ENCODE measurements at regions not wholly inside any gene's neighbourhood (a gene's known extent, or its start where the extent isn't known, plus 50 kb on each side); places are given as distances from the start of the nearest gene placed in this dataset.

DNA sequence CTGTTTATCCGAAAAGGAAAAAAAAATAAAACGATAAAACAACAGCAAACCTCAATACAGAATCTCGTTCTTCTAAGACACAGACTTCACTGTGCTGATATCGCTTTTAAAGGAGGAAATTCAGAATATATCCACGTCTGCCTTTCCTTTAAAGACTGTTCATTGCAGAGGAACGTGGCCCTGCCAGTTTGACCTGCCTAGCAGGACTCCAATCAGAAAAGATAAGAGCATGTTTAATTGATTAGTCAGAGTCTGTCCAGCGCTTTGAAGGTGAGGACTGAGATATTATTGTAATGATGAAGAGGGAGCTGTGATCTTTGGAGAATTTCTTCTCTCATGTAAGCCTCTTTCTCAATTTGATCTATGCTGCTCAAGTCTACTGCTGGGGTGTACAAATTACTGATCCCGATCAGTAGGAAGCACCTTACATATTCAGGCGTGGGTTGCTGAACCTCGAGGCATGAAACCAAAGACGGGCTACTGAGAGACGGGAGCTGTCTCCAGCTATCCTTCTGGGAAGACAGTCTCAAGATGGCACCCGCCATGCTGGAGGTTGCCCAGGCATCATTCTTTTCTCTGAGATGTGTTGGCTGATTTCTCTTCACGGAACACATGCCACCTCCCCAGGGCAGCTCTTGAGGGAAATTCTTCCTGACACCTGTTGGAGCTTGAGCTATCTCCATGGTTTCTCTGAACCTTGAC lies 146.1 kb downstream of the SHOX start:
- Histone ChIP-seq H3K27me3 (ENCODE audit: insufficient read depth, low read length) (no peaks in the 10 kb centered on the region; the same call in 1 of the 2 replicates), H3K36me3 (ENCODE audit: insufficient read depth, low read depth, low read length) (no peaks in the 10 kb centered on the region), H3K9me3 (ENCODE audit: insufficient read depth, low read depth, low read length) (no peaks in the 10 kb centered on the region; the same call in 1 of the 2 replicates)

GRCh38 chrX:776061-776460 lies 145.5 kb downstream of the SHOX start:
- Histone ChIP-seq H3K4me3 (ENCODE audit: low read length) (no peak overlapping the region), H3K4me1 (ENCODE audit: insufficient read depth, low read length) (no peaks in the 10 kb centered on the region), H3K27me3 (ENCODE audit: insufficient read depth, low read length) (no peaks in the 10 kb centered on the region), H3K27ac (ENCODE audit: low read length) (no peak overlapping the region), H3K9ac (ENCODE audit: low read depth, low read length) (no peak overlapping the region), H3K9me3 (ENCODE audit: insufficient read depth, low read depth, low read length) (no peaks in the 10 kb centered on the region; the same call in 1 of the 2 replicates), H3K36me3 (ENCODE audit: insufficient read depth, low read depth, low read length) (no peaks in the 10 kb centered on the region)

More for the DNA sequence above, 146.1 kb downstream of the SHOX start:
- Histone ChIP-seq H3K4me1 (ENCODE audit: insufficient read depth, low read length) (0 out of 2 replicates have a peak, but pooled peaks cover 3% of the 10 kb centered on the region), H3K4me3 (ENCODE audit: low read length) (no peak overlapping the region), H3K9ac (ENCODE audit: low read depth, low read length) (no peak overlapping the region), H3K27ac (ENCODE audit: low read length) (no peak overlapping the region)

DNA sequence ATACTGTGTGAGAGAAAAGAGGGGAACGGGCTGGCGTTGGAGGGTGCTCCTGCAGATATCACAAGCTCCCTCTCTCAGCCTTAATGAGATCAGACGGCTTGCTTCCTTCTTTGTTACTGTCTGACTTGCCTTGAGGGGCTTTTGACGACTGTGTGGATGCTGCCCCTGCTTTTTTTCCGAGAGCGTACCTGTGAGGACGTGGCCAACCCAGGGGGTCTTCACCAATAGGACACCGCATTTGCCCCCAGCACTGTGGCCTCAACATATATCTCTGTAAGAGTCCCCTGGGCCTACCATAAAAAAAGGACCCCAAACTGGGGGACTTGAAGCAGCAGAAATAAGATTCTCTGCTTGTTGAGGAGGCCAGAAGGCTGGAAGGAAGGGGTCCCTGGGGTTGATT lies 143.9 kb downstream of the SHOX start:
- Histone ChIP-seq H3K9ac (ENCODE audit: low read depth, low read length) (no peak overlapping the region), H3K4me3 (ENCODE audit: low read length) (no peak overlapping the region), H3K27ac (ENCODE audit: low read length) (no peak overlapping the region), H3K4me1 (ENCODE audit: insufficient read depth, low read length) (no peaks in the 10 kb centered on the region), H3K27me3 (ENCODE audit: insufficient read depth, low read length) (no peaks in the 10 kb centered on the region), H3K36me3 (ENCODE audit: insufficient read depth, low read depth, low read length) (no peaks in the 10 kb centered on the region), H3K9me3 (ENCODE audit: insufficient read depth, low read depth, low read length) (no peaks in the 10 kb centered on the region; the same call in 1 of the 2 replicates)

DNA sequence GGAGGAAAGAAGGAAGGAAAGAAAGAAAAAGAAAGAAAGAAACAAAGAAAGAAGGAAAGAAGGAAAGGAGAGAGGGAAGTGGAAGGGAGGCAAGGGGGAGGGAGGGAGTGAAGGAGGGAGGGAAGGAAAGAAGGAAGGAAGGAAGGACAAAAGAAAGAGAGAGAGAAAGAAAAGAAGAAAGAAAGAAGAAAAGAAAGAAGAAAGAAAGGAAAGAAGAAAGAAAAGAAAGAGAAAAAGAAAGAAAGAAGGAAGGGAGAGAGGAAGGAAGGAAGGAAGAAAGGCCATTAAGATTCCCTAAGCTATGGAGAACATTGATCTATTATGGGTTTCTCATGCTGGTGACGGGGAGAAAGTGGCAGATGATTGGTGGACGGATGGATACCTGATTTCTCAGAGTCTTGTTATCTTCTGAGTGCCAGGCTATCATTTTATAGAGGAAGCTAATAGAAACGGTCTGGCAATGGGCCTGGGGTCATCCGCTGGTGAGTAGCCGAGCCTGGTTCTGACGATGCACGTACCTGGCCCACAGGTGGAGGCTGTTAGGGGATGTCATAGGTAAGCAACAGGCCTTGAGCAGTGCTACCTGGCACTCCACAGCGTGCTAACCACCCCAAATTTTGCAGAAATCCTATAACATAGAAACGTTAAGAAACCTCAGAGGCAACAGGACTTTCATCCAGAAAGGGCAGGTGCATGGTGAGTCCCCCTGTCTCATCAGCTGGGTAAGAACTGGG lies 142.9 kb downstream of the SHOX start:
- Histone ChIP-seq H3K27me3 (ENCODE audit: insufficient read depth, low read length) (no peaks in the 10 kb centered on the region), H3K9ac (ENCODE audit: low read depth, low read length) (no peak overlapping the region), H3K27ac (ENCODE audit: low read length) (no peak overlapping the region), H3K4me1 (ENCODE audit: insufficient read depth, low read length) (no peaks in the 10 kb centered on the region), H3K4me3 (ENCODE audit: low read length) (no peak overlapping the region), H3K9me3 (ENCODE audit: insufficient read depth, low read depth, low read length) (no peaks in the 10 kb centered on the region; the same call in 1 of the 2 replicates), H3K36me3 (ENCODE audit: insufficient read depth, low read depth, low read length) (no peaks in the 10 kb centered on the region)

DNA sequence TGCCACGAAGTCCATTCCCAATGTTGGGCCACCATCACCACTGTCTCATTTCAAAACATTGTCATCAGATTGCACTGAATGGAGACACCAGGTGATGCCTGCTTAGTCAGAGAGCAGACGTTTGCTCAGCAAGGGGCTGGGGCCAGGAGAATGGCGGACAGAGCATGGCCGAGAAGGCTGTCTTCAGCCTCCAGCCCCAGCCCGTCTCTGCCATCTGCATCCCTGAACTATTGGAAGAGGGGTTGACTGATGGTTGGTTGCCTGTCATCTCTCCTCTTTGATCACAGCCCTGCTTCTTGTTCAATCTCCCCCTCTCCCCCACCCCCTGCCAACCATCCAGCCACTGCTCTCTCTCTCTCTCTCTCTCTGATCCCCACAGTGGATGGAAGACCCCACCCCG lies 140.9 kb downstream of the SHOX start:
- Histone ChIP-seq H3K27ac (ENCODE audit: low read length) (no peak overlapping the region), H3K36me3 (ENCODE audit: insufficient read depth, low read depth, low read length) (no peaks in the 10 kb centered on the region)

DNA sequence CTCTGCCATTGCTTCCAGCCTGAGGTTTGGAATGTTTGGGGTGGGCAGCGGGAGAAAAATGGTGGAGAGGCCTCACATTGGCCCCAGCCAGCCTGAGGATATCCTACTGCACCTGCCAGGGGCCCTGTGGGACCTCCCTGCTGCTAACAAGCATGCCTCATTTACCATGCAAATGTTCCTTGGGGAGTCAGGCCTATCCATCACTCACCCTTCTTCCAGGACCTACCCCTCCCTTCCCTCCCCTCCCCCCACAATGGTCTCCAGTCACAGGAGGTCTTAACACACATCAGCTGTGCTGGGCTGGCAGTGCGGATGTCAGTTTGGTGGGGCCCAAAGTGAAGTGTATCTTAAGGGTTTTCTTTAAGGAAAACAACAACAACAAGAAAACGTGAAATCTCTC lies 139.2 kb downstream of the SHOX start:
- H3K9me3 ChIP-seq (ENCODE audit: insufficient read depth, low read depth, low read length), result no peaks in the 10 kb centered on the region; the same call in 1 of the 2 replicates
- no peaks in the 10 kb centered on the region for H3K4me1 ChIP-seq (ENCODE audit: insufficient read depth, low read length)
- H3K9ac ChIP-seq (ENCODE audit: low read depth, low read length), result no peak overlapping the region
- H3K4me3 ChIP-seq (ENCODE audit: low read length), result no peak overlapping the region
- H3K27ac ChIP-seq (ENCODE audit: low read length), result no peak overlapping the region
- H3K27me3 ChIP-seq (ENCODE audit: insufficient read depth, low read length), result no peaks in the 10 kb centered on the region
- H3K36me3 ChIP-seq (ENCODE audit: insufficient read depth, low read depth, low read length), result no peaks in the 10 kb centered on the region

More for the DNA sequence above, 140.9 kb downstream of the SHOX start:
- Histone ChIP-seq H3K4me3 (ENCODE audit: low read length) (no peak overlapping the region), H3K9me3 (ENCODE audit: insufficient read depth, low read depth, low read length) (no peaks in the 10 kb centered on the region; the same call in 1 of the 2 replicates), H3K4me1 (ENCODE audit: insufficient read depth, low read length) (no peaks in the 10 kb centered on the region), H3K9ac (ENCODE audit: low read depth, low read length) (no peak overlapping the region), H3K27me3 (ENCODE audit: insufficient read depth, low read length) (no peaks in the 10 kb centered on the region)

DNA sequence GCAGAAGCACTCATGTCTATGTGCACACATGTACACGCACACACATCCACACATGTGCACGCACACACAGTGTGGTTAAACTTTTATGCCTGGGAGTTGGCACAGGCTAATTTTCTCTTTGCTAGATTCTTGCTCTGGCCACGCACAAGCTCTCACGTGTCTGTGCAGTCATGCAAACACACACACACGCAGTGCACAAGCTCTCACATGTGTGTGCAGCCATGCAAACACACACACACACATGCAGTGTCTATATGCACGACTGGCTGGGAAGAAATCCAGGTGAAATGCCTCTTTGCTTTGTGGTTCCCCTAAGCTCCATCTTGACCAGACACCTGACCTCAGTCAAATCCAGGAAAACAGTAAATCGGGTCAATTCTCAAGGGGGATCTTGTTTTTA lies 138.0 kb downstream of the SHOX start:
- no peak overlapping the region for H3K27ac ChIP-seq (ENCODE audit: low read length)
- H3K36me3 ChIP-seq (ENCODE audit: insufficient read depth, low read depth, low read length), result no peaks in the 10 kb centered on the region
- H3K4me1 ChIP-seq (ENCODE audit: insufficient read depth, low read length), result no peaks in the 10 kb centered on the region
- H3K27me3 ChIP-seq (ENCODE audit: insufficient read depth, low read length), result no peaks in the 10 kb centered on the region
- no peak overlapping the region for H3K9ac ChIP-seq (ENCODE audit: low read depth, low read length)
- no peak overlapping the region for H3K4me3 ChIP-seq (ENCODE audit: low read length)
- H3K9me3 ChIP-seq (ENCODE audit: insufficient read depth, low read depth, low read length), result no peaks in the 10 kb centered on the region; the same call in 1 of the 2 replicates

DNA sequence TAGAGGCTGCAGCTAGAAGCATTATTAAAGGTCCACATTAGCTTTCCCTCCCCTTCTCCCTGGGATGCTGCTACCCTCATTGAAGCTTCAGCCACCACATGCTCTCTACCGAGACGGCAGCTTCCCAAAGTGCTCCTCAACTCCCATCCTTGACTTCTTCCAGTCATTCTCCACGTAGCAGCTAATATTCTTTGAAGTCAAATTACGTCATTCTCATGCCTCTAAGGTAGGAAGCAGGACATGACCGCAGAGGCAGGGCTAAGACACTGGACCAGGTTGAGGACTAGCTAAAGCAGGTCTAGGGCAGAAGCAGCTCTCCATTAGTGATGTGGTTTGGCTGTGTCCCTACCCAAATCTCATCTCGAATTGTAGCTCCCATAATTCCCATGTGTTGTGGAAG lies 128.3 kb downstream of the SHOX start:
- Histone ChIP-seq H3K36me3 (ENCODE audit: insufficient read depth, low read depth, low read length) (no peaks in the 10 kb centered on the region), H3K27ac (ENCODE audit: low read length) (no peak overlapping the region), H3K27me3 (ENCODE audit: insufficient read depth, low read length) (no peaks in the 10 kb centered on the region), H3K9ac (ENCODE audit: low read depth, low read length) (no peak overlapping the region), H3K9me3 (ENCODE audit: insufficient read depth, low read depth, low read length) (peaks cover 14% of the 10 kb centered on the region; the same call in 1 of the 2 replicates), H3K4me1 (ENCODE audit: insufficient read depth, low read length) (no peaks in the 10 kb centered on the region), H3K4me3 (ENCODE audit: low read length) (no peak overlapping the region)

DNA sequence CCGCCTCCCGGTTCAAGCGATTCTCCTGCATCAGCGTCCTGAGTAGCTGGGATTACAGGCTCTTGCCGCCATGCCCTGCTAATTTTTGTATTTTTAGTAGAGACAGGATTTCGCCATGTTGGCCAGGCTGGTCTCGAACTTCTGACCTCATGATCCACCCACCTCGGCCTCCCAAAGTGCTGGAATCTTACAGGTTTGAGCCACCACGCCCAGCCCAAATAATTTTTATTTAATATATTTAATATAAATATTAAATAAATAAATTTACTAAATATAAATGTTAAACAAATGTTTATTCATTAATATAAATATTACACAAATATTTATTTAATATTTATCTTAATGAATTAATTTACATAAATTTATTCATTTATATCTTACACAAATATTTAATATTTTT lies 120.2 kb downstream of the SHOX start:
- H3K27me3 ChIP-seq (ENCODE audit: insufficient read depth, low read length), result no peaks in the 10 kb centered on the region
- no peak overlapping the region for H3K27ac ChIP-seq (ENCODE audit: low read length)
- peaks cover 4% of the 10 kb centered on the region; the same call in 1 of the 2 replicates for H3K9me3 ChIP-seq (ENCODE audit: insufficient read depth, low read depth, low read length)
- H3K4me3 ChIP-seq (ENCODE audit: low read length), result no peak overlapping the region
- no peaks in the 10 kb centered on the region for H3K36me3 ChIP-seq (ENCODE audit: insufficient read depth, low read depth, low read length)
- H3K4me1 ChIP-seq (ENCODE audit: insufficient read depth, low read length), result no peaks in the 10 kb centered on the region
- no peak overlapping the region for H3K9ac ChIP-seq (ENCODE audit: low read depth, low read length)

DNA sequence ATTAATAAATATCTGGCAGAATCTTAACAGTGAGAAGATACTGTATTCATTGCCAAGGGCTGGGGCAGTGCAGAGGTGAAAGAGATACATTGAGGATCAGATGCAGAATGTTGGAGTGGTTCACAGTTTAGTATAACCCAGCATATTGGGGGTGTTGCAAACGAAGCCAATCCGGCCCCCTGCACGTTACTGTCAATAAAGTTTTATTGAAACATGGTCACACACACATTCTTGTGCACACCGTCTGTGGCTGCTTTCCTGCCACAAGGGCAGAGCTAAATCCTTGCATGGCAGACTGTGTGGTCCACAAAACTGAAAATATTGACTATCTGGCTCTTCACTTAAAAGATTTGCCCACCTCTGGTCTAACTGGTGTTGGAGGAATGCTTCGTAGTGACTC lies 119.7 kb downstream of the SHOX start:
- H3K9me3 ChIP-seq (ENCODE audit: insufficient read depth, low read depth, low read length), result peaks cover 10% of the 10 kb centered on the region; the same call in 1 of the 2 replicates
- H3K4me3 ChIP-seq (ENCODE audit: low read length), result no peak overlapping the region
- H3K4me1 ChIP-seq (ENCODE audit: insufficient read depth, low read length), result no peaks in the 10 kb centered on the region
- H3K36me3 ChIP-seq (ENCODE audit: insufficient read depth, low read depth, low read length), result no peaks in the 10 kb centered on the region
- no peak overlapping the region for H3K27ac ChIP-seq (ENCODE audit: low read length)
- H3K9ac ChIP-seq (ENCODE audit: low read depth, low read length), result no peak overlapping the region
- no peaks in the 10 kb centered on the region for H3K27me3 ChIP-seq (ENCODE audit: insufficient read depth, low read length)

- H3K27me3 ChIP-seq (ENCODE audit: insufficient read depth, low read length), result no peaks in the 10 kb centered on the region
- H3K9me3 ChIP-seq (ENCODE audit: insufficient read depth, low read depth, low read length), result peaks cover 16% of the 10 kb centered on the region; the same call in 1 of the 2 replicates
- no peak overlapping the region for H3K27ac ChIP-seq (ENCODE audit: low read length)
- no peak overlapping the region for H3K4me3 ChIP-seq (ENCODE audit: low read length)
- no peaks in the 10 kb centered on the region for H3K4me1 ChIP-seq (ENCODE audit: insufficient read depth, low read length)
- no peaks in the 10 kb centered on the region for H3K36me3 ChIP-seq (ENCODE audit: insufficient read depth, low read depth, low read length)
- H3K9ac ChIP-seq (ENCODE audit: low read depth, low read length), result no peak overlapping the region
Observed at GRCh38 chrX:747176-747575, 116.6 kb downstream of the SHOX start.

DNA sequence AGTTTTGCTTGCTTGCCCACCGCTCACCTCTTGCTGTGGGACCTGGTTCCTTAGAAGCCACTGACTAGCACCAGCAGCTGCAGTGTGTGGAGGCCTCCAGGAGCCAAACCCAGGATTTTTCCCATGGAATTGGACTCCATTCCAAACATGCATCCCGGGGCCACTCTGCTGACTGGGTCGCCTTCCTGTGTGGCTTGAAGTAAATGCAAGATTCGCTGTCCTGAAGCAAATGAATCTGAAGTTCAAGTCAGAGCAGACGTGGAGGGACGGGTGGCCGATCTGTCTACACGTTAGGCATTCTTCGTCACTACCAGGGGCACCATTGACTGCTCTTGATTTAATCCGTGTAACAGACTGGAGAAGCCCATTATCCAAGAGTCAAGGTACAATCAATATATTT lies 109.0 kb downstream of the SHOX start:
- Histone ChIP-seq H3K4me1 (ENCODE audit: insufficient read depth, low read length) (no peaks in the 10 kb centered on the region), H3K27me3 (ENCODE audit: insufficient read depth, low read length) (no peaks in the 10 kb centered on the region), H3K27ac (ENCODE audit: low read length) (no peak overlapping the region), H3K9me3 (ENCODE audit: insufficient read depth, low read depth, low read length) (peaks cover 21% of the 10 kb centered on the region; the same call in 1 of the 2 replicates), H3K4me3 (ENCODE audit: low read length) (no peak overlapping the region), H3K9ac (ENCODE audit: low read depth, low read length) (no peak overlapping the region), H3K36me3 (ENCODE audit: insufficient read depth, low read depth, low read length) (no peaks in the 10 kb centered on the region)

Data from iPS-20b (cell line).